Right renal cortex interstitium (tissue), 3 donors: ENCODE measurements at regions not wholly inside any gene's neighbourhood (a gene's known extent, or its start where the extent isn't known, plus 50 kb on each side); places are given as distances from the start of the nearest gene placed in this dataset.

ENCODE experiments used
- DNase-seq, 3 donors: peaks; one replicate each; pipeline ENCODE4 v3.0.0-alpha.2; 2013; ENCODE audit warnings: low read depth in 3 of 3, low spot score in 2 of 3

DNA sequence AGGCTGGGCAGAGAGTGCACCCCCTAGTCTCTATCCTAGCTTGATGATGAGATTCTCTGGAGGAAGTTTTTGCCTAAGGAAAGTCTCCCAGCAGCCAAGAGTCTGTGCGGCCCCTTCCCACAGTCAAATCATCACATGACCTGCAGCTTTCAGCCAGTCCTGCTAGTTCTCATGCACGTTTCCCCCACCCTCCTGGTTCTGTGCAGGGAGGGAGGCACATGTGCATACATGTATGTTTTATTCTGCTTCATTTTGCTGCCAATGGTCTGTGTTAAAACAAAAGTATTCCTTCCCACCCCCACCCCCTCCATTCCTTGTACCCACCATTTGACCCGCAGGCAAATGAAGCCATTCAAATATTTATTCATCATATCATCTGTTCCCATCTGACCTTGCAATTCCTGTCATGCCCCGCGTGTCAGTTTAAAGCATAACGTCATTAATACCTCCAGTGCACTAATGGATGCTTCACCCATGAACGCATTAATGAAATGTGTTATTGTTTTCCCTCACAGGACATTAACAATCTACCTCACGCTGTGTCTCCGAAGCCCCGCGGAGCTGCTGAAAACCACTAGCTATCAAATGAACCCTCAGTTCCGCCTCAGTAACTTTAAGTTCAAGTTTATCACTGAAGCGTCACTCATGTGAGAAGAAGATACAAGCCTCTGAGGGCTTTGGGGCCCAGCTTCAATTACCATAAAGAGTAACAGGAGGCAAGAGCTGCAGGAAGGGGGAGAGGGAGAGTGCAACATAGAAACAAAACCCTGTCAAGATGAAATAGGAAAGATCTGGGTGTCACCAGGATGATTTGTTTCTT lies 139.6 kb downstream of the RASEF start:
- peak; percentile 49 to 64 (median 53) for DNase-seq

DNA sequence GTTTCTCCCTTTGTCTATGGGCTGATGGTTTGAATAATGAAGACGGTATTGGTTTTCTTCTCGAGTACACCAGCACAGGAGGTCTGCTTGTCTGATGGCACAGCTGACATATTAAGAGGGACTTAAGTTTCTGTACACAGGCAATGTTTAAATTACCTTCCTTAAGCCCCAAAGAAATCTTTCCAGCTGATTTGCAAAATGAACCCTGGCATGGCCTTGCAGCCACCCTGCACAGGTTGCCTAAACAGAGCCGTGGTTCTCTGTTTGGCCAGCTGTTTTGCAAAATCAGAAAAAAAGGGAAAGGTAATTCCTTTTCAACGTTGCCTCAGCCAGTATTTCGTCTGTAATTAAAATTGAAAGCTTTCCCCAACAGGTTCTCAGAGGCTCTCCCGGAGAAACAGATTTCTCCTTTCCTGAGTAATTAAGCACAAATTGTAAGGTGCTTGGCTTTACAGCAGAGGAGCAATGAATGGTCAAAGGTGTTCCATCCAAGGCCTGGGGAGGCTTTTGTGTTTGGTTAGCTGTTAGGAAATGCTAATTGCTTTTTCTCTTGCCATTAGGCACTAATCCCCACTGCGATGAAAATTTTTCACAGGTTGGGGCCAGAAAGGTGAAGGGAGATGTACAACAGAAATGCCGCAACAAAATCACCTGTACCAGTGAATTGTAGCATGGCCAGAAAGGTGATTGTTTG lies 138.9 kb downstream of the RASEF start:
- DNase-seq: peak in 1 of 3 donors; percentile 7
